ENCODE measurements at regions not wholly inside any gene's neighbourhood (a gene's known extent, or its start where the extent isn't known, plus 50 kb on each side); places are given as distances from the start of the nearest gene placed in this dataset.

GRCh38 chr7:131786204-131786603 lies 229.8 kb upstream of the PODXL start:
- Mint-ChIP-seq H3K9me3 (no peaks in the 10 kb centered on the region), H3K4me3 (no peak overlapping the region), H3K27ac (no peak overlapping the region), H3K4me1 (peaks cover 0 to 5% of the 10 kb centered on the region in 2 donors), H3K27me3 (ENCODE audit: low read depth in 2 of 2) (peaks cover 9 to 19% of the 10 kb centered on the region in 2 donors), H3K36me3 (no peaks in the 10 kb centered on the region)
- no peak overlapping the region for H3K27ac ChIP-seq (ENCODE audit: low read length)
- TF ChIP-seq CTCF (IDR thresholded peaks at IDR 0.05) = no peak
- H3K27me3 ChIP-seq (ENCODE audit: control insufficient read depth, insufficient read depth, low read length) = peaks cover 2% of the 10 kb centered on the region
- DNase-seq = no peak
- H3K4me3 ChIP-seq (ENCODE audit: low read length) = no peak overlapping the region
- no peaks in the 10 kb centered on the region for H3K9me3 ChIP-seq (ENCODE audit: control insufficient read depth, insufficient read depth, low read length)
- no peak for ATAC-seq
- H3K36me3 ChIP-seq (ENCODE audit: control insufficient read depth, insufficient read depth, low read length) = no peaks in the 10 kb centered on the region
- intact Hi-C loops (cut with micrococcal nuclease) = no loop called here
- 79% methylated on average over 2 of the region's 2 CpGs for WGBS (ENCODE audit: insufficient coverage)
- no peaks in the 10 kb centered on the region for H3K4me1 ChIP-seq (ENCODE audit: control insufficient read depth, insufficient read depth, low read length)

- Histone ChIP-seq H3K4me3 (ENCODE audit: low read length) (no peak overlapping the region), H3K27me3 (ENCODE audit: control insufficient read depth, insufficient read depth, low read length) (no peaks in the 10 kb centered on the region), H3K36me3 (ENCODE audit: control insufficient read depth, insufficient read depth, low read length) (no peaks in the 10 kb centered on the region), H3K9me3 (ENCODE audit: control insufficient read depth, insufficient read depth, low read length) (no peaks in the 10 kb centered on the region), H3K27ac (ENCODE audit: low read length) (no peak overlapping the region), H3K4me1 (ENCODE audit: control insufficient read depth, insufficient read depth, low read length) (no peaks in the 10 kb centered on the region)
- H3K27ac Mint-ChIP-seq = no peak overlapping the region
- 89% methylated on average over 2 of the region's 2 CpGs for WGBS (ENCODE audit: insufficient coverage)
- ATAC-seq (no peak), DNase-seq (no peak)
- H3K27me3 Mint-ChIP-seq (ENCODE audit: low read depth in 2 of 2) = peaks cover 2 to 21% of the 10 kb centered on the region in 2 donors
- peaks cover 0 to 5% of the 10 kb centered on the region in 2 donors for H3K4me1 Mint-ChIP-seq
- no peak overlapping the region for H3K4me3 Mint-ChIP-seq
- H3K9me3 Mint-ChIP-seq = no peaks in the 10 kb centered on the region
- intact Hi-C loops (cut with micrococcal nuclease) = no loop called here
- TF ChIP-seq CTCF (IDR thresholded peaks at IDR 0.05) = no peak
- no peaks in the 10 kb centered on the region for H3K36me3 Mint-ChIP-seq
These were observed 222.2 kb upstream of the PODXL start for GRCh38 chr7:131778601-131779000.

- DNase-seq = no peak
- no peaks in the 10 kb centered on the region for H3K36me3 Mint-ChIP-seq
- Histone ChIP-seq H3K9me3 (ENCODE audit: control insufficient read depth, insufficient read depth, low read length) (no peaks in the 10 kb centered on the region), H3K4me1 (ENCODE audit: control insufficient read depth, insufficient read depth, low read length) (no peaks in the 10 kb centered on the region), H3K27ac (ENCODE audit: low read length) (no peak overlapping the region), H3K27me3 (ENCODE audit: control insufficient read depth, insufficient read depth, low read length) (no peaks in the 10 kb centered on the region), H3K36me3 (ENCODE audit: control insufficient read depth, insufficient read depth, low read length) (no peaks in the 10 kb centered on the region), H3K4me3 (ENCODE audit: low read length) (no peak overlapping the region)
- H3K9me3 Mint-ChIP-seq = peaks cover 0 to 3% of the 10 kb centered on the region in 2 donors
- H3K4me1 Mint-ChIP-seq = no peaks in the 10 kb centered on the region
- no peak overlapping the region for H3K27ac Mint-ChIP-seq
- H3K4me3 Mint-ChIP-seq = no peak overlapping the region
- WGBS (ENCODE audit: insufficient coverage) = 82% methylated on average over 8 of the region's 10 CpGs
- intact Hi-C loops (cut with micrococcal nuclease) = no loop called here
- TF ChIP-seq CTCF (IDR thresholded peaks at IDR 0.05) = no peak
- no peak for ATAC-seq
- H3K27me3 Mint-ChIP-seq (ENCODE audit: low read depth in 2 of 2) = peaks cover 10 to 14% of the 10 kb centered on the region in 2 donors
These were observed 218.2 kb upstream of the PODXL start for GRCh38 chr7:131774419-131775220.

GRCh38 chr7:131773413-131773812 lies 217.0 kb upstream of the PODXL start:
- H3K9me3 ChIP-seq (ENCODE audit: control insufficient read depth, insufficient read depth, low read length) = no peaks in the 10 kb centered on the region
- WGBS (ENCODE audit: insufficient coverage) = 28% methylated on average over 2 of the region's 2 CpGs
- Mint-ChIP-seq H3K27me3 (ENCODE audit: low read depth in 2 of 2) (peaks cover 7 to 14% of the 10 kb centered on the region in 2 donors), H3K4me3 (no peak overlapping the region), H3K9me3 (peaks cover 0 to 3% of the 10 kb centered on the region in 2 donors), H3K36me3 (no peaks in the 10 kb centered on the region), H3K4me1 (no peaks in the 10 kb centered on the region), H3K27ac (no peak overlapping the region)
- DNase-seq (no peak), ATAC-seq (no peak)
- H3K27me3 ChIP-seq (ENCODE audit: control insufficient read depth, insufficient read depth, low read length) = no peaks in the 10 kb centered on the region
- H3K4me1 ChIP-seq (ENCODE audit: control insufficient read depth, insufficient read depth, low read length) = no peaks in the 10 kb centered on the region
- TF ChIP-seq CTCF (IDR thresholded peaks at IDR 0.05) = no peak
- no peak overlapping the region for H3K4me3 ChIP-seq (ENCODE audit: low read length)
- H3K36me3 ChIP-seq (ENCODE audit: control insufficient read depth, insufficient read depth, low read length) = no peaks in the 10 kb centered on the region
- no peak overlapping the region for H3K27ac ChIP-seq (ENCODE audit: low read length)
- intact Hi-C loops (cut with micrococcal nuclease) = no loop called here
